NB4 (cell line): ENCODE measurements at regions not wholly inside any gene's neighbourhood (a gene's known extent, or its start where the extent isn't known, plus 50 kb on each side); places are given as distances from the start of the nearest gene placed in this dataset.

Source experiments
- CTCF ChIP-seq: IDR thresholded peaks from one replicate; pipeline ENCODE4 v1.5.1; 2012; ENCODE audit warnings: low read depth, low read length
- MYC ChIP-seq: IDR thresholded peaks from 2 replicates; pipeline ENCODE4 v1.6.1; 2011; ENCODE audit warnings: low read depth, low read length
- POLR2A ChIP-seq: IDR thresholded peaks from 2 replicates; pipeline ENCODE4 v1.6.1; 2011; ENCODE audit warnings: mild to moderate bottlenecking; ENCODE audit not compliant: insufficient read length; ENCODE audit errors: extremely low read depth

- no peak for TF ChIP-seq POLR2A
- no peak for TF ChIP-seq CTCF
- no peak for TF ChIP-seq MYC
These were observed 109.6 kb downstream of the KCNJ2 start for GRCh38 chr17:70278844-70279462.
